GM21360 (cell line): ENCODE measurements at regions not wholly inside any gene's neighbourhood (a gene's known extent, or its start where the extent isn't known, plus 50 kb on each side); places are given as distances from the start of the nearest gene placed in this dataset.

Experiments
- ATAC-seq: cut with Tn5 transposase; IDR thresholded peaks from one replicate; pipeline ENCODE4 v1.9.1; 2021; ENCODE audit warnings: mild to moderate bottlenecking, moderate library complexity; ENCODE audit not compliant: unreplicated experiment

DNA sequence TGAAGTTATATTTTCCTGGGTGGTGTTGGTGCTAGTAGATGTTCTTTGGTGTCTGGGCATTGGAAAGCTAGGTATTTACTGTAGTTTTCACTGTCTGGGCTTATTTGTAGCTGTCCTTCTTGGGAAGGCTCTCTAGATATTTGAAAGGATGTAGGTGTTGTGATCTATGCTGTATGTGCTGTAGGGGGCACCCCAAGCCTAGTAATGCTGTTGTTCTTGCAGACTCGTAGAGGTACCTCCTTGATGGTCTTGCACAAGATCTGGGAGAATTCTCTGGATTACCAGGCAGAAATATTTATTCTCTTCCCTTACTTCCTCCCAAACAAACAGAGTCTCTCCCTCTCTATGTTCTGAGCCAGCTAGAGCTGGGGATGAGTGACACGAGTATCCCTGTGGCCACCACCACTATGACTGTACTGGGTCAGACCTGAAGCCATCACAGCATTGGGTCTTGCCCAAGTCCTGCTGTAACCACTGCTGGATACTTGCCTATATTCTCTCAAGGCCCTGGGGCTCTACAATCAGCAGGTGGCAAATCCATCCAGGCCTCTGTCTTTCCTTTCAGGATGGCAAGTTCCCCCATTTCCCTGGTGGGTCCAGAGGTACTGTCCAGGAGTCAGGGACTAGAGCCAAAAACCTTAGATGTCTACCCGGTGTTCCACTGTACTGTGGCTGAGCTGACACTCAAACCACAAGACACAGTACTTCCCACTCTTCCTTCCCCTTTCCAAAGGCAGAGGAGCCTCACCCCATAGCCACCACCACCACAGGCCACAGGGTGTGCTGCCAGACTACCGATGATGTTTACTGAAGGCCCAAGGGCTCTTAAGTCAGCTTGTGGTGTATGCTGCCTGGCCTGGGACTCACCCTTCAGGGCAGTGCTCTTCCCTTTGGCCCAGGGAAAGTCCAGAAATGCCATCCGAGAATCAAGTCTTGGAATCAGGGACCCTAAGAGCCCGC is 195.2 kb upstream of the DPPA4 start:
- no peak for ATAC-seq

DNA sequence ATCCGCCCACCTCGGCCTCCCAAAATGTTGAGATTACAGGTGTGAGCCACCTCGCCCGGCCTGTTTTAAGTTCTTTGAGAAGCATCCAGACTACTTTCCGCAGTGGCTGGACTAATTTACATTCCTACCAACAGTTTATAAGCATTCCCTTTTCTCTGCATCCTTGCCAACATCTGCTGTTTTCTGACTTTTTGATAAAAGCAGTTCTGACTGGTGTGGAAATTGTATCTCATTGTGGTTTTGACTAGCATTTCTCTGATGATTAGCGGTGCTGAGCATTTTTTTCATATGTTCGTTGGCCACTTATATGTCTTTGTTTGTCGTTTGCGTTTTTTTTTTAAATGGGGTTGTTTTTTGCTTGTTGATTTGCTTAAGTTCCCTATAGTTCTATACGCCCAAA is 208.4 kb upstream of the DPPA4 start:
- ATAC-seq: no peak

DNA sequence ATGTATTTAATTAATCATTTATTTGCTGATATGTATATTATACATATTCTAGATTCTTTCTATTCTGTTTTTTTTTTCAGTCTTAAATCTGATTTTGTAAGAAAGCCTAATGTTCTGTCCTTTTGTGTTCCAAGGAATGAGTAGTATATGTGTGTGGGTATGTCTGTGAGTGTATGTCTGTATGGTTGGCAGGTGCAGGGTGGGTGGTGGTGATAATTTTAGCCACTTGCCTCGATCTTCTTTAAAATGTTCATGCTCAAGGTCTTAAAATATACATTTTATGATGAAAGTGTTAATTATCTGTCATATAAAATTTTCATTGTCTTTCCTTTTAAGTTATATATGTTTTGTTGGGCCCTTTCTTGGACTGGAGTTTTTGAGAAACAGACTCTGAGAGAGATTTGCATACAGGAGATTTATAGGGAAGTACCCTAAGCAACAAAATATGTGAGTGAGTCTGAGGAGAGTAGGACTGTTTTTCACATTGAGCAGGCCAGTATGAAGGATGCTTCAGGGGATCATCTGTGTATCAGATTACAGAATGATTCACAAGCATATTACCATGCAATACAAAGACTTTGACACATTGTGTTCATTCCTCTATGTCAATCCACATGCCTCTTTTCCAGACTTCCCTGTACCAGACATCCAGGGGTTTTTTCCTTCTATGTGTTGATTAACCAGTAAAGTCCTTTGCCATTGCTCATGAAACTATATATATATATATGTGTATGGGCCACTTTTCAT is 211.0 kb upstream of the DPPA4 start:
- ATAC-seq: no peak

DNA sequence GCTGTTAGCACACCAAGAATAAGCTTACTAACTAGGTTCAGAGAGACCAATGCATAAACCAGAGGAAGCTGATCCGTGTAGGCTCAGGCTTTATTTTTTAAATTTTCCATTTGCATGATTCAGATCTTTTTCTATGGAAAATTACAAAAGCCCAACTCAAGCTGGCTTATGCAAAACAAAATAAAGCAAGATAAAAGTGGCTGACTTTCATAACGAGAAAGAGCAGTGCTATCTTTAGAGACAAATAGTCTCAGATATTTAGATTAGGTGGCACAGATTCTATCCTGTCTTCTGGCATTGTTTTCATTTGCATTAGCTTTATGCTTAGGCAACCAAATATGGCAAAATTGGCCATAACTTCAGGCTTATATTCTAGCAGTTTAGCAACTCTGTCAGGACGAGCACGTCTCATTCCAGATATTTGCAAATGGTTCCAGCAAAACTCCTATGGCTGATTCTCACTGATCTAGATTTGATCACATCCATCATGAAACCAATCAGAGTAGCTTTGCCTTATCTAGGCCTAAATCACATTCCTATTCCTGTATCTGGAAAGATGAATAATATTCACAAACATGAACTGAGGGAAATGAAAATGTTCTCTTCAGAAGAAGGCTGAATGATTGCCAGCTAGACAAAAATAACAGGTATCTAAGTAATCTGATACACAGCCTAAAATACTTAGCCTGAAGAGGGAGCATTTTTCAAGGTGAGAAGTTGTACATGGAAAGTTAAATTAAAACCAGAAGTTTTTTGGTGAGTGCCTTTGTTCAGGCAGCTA is 216.4 kb upstream of the DPPA4 start:
- ATAC-seq: no peak

DNA sequence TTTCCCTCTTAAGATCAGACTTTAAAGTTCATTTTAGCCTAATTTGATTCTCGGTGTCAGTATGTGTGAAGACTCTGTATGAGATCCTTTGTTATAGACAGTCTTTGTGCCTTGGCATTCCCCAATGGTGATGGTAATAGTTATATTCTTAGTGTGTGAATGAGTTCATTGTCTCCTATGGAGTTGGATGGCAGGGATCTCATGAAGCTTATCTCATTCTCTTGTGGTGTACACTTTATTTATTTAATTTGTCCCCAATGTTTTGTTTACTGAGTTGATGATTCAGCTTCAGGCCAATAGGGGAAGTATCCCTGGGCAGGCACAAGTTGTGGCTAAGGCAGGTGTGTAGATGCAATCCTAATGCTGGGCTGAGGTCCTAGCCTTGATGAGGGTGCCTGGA is 222.0 kb upstream of the DPPA4 start:
- ATAC-seq: no peak

DNA sequence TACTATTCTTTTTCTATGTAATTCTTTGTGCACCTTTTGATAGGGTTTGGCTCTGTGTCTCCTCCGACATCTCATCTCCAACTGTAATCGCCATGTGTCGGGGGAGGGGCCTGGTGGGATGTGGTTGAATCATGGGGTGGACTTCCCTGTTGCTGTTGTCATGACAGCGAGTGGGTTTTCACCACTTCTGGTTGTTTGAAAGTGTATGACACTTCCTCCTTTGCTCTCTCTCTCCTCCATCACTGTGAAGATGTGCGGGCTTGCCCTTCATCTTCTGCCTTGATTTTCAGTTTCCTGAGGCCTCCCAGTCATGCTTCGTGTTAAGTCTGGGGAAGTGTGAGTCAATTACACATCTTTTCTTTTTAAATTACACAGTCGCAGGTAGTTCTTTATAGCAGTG is 225.8 kb upstream of the DPPA4 start:
- no peak for ATAC-seq

DNA sequence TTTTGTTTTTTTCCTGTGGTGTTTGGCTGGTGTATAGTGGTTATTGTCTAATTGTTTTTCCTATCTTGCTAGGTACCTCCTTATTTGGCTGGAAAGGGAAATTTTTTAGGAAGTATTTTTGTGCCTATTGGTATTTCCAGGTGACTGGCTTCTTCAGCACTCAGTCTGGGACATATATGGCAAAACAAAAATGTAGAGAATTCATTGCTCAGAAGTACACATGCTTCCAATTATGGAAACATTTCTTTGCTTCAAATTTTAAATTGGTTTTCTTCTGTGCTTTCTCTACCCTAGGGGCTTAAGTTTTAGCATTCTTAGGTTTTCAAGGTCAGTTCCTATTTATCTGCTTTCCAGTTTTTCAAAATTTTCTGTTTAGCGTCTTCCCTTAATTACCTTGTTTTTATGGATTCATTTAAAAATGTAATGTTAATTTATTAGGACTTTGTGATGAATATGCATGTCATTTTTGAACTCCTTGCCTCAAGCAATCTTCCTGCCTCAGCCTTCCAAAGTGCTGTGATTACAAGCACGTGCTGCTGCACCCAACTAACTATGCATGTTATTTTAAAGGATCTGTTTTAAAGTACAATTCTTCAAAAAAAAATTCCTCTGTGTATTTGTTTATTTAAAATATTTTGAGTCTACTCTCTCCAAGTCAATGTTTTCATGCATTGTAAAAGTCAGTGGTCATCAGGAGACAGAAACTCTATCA is 231.9 kb upstream of the DPPA4 start:
- ATAC-seq: no peak

DNA sequence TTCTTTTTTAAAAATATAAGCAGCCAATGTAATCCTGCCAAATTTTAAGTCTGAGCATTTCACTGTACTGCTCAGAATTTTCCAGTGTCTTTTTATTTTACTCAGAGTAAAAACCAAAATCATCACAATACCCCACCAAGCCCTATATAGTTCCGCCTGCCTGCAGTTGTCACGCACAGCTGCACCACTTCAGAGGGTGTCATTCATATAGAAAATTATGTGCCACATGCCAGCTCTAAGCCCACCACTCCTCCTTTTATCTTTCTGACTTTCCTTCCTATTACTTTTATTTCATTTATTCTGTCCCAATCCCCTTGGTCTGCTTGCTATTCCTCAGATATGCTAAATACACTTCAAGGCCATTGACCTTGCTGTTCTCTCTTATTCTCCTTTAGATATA is 233.1 kb upstream of the DPPA4 start:
- no peak for ATAC-seq

DNA sequence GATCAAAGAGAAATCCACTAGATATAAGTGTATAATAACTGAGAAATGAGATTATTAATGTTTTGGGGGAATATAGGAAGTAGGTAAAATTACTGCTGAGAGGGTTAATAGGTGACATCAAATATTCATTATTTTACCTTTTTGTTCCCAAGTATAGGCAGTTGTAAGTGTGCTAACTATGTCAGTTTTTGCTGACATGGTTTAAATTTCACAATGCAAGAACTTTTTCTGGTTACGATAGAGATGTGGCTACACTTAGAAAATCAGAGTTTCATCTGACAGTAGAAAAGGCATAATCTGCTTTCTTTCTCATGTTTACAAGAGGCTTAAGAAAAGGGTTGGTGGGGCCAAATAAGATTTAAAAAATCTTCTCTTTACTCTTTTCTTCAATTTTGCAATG is 235.0 kb upstream of the DPPA4 start:
- no peak for ATAC-seq

DNA sequence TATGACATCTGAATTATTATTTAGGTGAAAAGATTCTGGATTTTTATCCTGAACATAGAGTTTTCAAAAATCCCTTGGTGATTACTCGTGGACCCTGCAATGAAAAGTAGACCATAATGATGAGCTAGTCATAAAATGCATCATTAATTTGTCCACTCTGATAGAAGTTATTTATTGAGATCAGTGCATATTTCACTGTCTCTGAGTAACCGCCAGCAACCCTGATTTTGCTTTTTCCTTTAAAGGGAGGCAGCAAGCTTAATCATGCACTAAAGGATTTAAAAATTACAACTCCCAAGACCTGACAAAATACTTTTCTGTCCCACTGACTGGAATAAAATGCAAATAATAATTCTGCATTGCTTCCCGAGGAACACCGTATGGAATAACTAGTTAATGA is 259.6 kb upstream of the DPPA4 start:
- no peak for ATAC-seq

DNA sequence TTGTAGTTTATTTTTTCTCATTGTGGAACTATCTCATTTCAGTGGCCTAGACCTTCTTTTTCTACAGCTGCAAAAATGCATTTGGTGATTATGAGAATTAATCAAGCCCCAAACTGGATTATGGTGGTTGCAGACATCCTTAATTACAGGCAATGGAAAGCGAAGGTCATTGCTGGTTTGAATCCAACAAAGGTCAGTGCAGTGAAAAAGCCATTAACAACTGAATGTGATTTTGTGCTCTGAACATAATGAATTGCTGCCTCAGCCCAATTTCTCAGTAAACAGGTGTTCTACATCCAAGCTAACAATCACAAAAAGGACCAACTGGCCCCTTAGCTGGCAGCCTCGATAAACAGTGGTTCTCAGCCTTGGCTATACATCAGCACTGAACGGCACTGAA is 260.1 kb upstream of the DPPA4 start:
- no peak for ATAC-seq

DNA sequence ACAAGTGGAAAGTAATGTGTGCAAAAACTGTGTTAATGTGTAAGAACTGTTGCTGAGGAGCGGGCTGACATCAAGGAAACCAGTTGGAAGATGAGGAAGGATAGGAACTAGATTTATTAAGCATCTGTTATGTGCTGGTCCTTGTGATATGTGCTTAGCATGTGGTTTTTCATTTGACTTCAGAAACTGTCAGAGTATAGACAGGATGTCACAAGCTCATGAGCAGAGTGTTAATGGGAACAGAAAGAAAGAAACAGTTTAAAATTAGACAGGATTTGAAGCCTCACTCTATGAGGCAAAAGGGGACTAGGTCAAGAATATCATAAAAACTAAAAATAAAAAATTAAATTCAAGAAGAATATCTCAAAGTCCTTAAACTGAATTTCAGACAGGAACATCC is 270.6 kb upstream of the DPPA4 start:
- ATAC-seq: no peak

DNA sequence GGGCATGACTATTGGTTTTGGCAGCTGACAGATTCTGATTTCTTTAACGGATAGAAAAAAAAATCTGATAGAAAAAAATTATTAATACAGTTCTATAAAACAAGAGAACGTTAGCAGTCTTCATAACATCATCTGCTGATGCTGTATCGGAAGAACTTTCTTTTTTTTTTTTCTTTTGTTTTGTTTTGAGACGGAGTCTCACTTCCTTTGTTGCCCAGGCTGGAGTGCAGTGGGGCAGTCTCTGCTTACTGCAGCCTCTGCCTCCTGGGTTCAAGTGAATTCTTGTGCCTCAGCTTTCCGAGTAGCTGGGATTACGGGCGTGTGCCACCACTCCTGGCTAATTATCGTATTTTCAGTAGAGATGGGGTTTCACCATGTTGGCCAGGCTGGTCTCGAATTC is 271.2 kb upstream of the DPPA4 start:
- ATAC-seq: no peak

DNA sequence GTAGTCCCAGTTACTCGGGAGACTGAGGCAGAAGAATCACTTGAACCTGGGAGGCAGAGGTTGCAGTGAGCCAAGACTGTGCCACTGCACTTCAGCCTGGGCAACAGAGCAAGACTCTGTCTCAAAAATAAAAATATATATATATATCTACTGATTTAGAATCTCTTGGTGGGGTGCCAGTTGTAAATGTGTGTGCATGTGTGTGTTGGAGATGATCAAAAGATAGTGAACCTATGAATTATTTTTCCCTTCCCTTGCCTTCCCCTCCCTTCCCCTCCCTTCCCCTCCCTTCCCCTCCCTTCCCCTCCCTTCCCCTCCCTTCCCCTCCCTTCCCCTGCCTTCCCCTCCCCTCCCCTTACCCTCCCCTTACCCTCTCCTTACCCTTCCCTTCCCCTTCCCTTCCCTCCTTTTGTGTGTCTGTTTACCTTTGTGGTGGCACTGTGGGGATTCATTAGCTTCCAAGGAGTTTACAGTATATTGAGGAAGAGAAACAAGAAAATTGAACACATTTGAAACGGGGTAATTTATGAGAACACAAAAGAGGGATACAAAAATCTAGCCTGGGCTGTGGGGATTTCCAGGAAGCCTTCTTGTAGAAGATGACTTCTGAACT is 281.5 kb upstream of the DPPA4 start:
- ATAC-seq: no peak

DNA sequence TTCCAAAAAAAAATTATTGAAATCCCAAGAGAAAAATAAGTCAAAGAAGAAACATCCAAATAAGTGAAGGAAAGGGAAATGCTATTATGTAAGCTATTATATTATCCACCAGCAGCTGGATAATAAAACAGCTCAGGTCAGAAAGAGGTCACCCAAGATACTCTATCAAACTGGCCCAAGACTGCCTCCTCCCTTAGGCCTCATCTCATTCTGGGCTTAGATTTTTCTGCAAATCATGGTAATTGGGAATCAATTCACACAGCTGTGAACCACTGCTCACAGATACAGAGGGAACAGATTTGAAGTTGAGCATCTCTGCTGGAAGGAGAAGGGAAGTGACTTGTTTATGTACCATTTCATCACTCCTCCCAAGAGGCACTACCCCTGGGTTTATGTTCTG is 294.6 kb upstream of the DPPA4 start:
- ATAC-seq: no peak

DNA sequence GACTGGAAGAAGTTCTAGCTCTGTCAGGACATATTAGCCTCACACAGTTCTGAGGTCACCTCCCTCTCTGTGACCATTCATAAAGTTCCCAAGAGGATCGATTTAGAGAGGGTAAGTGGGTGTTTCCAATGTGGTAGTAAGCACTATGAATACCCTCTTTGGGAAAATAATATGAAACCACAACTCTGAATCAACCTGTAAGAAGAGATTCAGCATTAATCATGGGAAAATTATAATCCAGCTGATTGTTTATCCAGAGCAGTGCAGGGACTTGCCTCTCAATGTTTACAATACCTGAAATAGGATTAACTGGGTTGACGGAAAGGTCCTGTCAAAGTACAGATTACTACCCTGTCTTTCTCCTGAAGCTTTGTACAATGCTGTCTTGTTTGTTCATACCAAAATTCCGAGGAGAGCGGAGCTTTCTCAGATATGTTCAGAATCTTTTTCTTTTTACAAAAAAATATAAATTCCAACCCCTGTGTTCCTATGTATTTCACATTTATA is 302.9 kb upstream of the DPPA4 start:
- no peak for ATAC-seq

DNA sequence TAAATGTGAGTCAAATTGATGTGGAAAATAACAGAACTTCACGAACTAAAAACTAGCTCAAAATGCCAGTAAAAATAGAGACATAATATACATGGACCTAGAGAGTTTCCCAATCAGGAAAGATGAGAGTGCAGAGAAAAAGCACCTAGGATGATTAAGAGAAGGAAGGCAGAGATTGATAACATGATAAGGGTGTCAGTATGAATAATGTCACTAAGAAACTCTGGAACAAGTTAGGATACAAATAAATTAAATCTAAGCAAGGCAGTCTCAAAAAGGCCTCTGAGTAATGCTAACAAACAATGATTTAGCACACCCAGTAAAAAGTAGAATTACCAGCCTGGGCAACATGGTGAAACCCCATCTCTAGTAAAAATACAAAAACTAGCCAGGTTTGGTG is 304.7 kb upstream of the DPPA4 start:
- ATAC-seq: no peak

DNA sequence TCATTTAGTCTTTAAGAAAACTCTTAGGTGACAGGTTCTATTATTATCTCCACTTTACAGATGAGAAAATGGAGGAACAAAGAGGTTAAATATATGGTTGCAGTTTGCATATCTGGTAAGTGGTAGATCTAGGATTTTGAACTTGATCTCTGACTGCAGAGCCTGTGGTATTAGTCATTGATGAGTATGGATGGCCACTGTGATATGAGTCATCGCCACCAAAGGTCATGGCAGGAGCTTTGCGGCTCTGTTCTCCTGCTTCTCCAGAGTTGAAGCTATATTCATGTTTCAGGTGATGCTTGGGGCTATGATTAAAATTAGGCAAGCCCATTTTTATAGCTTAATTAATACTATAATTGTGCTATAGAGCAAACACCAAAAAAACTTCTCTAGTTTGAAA is 306.2 kb upstream of the DPPA4 start:
- no peak for ATAC-seq

DNA sequence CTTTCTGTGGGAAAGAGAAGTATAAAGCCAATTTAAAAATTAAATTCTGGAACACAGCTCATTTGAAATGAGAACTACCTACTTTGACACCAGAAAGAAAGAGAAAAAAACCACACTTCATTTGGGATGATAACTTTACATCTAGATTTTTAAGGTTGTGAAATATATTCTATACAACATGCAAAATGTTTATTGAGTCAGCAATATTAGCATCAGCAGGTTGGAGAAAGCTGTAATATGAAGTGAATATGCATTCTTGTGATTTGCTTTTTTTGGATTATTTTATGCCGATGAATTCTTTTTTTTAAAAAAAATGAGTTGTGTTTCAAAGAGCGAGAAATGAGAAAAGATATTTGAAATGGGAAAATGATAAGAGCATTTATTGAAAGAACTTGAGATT is 307.0 kb upstream of the DPPA4 start:
- ATAC-seq: no peak

DNA sequence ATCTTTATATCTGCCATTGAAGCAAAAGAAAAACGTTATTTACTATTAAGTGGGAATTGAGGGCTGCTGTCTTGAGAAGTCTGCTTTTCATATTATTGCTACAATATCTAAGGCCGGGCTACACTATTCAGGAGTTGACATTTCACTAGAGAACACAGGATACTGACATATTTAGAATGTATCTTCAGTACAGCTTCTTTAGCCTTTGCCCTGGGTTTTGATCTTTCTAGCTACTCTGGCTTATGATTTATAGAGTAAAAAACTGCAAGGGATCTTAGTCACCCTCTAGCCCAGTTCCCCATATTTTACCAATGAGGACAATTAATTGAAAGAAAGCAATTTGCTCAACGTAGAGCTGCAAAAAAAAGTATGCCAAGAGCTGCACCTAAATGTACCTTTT is 307.4 kb upstream of the DPPA4 start:
- ATAC-seq: no peak
